GM19324 (cell line): ENCODE measurements at regions not wholly inside any gene's neighbourhood (a gene's known extent, or its start where the extent isn't known, plus 50 kb on each side); places are given as distances from the start of the nearest gene placed in this dataset.
"Not testable (repeated sequence)": the region's sequence is repeated elsewhere in the genome, so short reads cannot be mapped to it uniquely, and the experiment has no call there.

ENCODE experiments used
- ATAC-seq: cut with Tn5 transposase; IDR thresholded peaks from one replicate; pipeline ENCODE4 v1.9.1; 2021; ENCODE audit warnings: mild to moderate bottlenecking, moderate library complexity; ENCODE audit not compliant: unreplicated experiment, low FRiP score

GRCh38 chr18:35864916-35865315, 107.6 kb upstream of the RMP24 start:
- ATAC-seq: no peak

- no peak for ATAC-seq
Measured at GRCh38 chr18:35868915-35869314, 103.6 kb upstream of the RMP24 start.

- no peak for ATAC-seq
Measured at GRCh38 chr18:35871337-35871736, 101.1 kb upstream of the RMP24 start.

GRCh38 chr18:35875566-35875965, 96.9 kb upstream of the RMP24 start:
- no peak for ATAC-seq

- ATAC-seq: no peak
Measured at GRCh38 chr18:35876243-35876642, 96.2 kb upstream of the RMP24 start.

GRCh38 chr18:35880788-35881455, 91.6 kb upstream of the RMP24 start:
- no peak for ATAC-seq

GRCh38 chr18:35888329-35888728, 84.2 kb upstream of the RMP24 start:
- no peak for ATAC-seq

GRCh38 chr18:35889677-35890076, 82.8 kb upstream of the RMP24 start:
- no peak for ATAC-seq

GRCh38 chr18:35890323-35890722, 82.2 kb upstream of the RMP24 start:
- no peak for ATAC-seq

GRCh38 chr18:35892118-35892517, 80.4 kb upstream of the RMP24 start:
- no peak for ATAC-seq

GRCh38 chr18:35897481-35897880, 75.0 kb upstream of the RMP24 start:
- not testable (repeated sequence) for ATAC-seq

- no peak for ATAC-seq
Measured at GRCh38 chr18:35904389-35905037, 68.0 kb upstream of the RMP24 start.

- no peak for ATAC-seq
Measured at GRCh38 chr18:35905436-35905835, 67.0 kb upstream of the RMP24 start.

GRCh38 chr18:35906291-35906690, 66.2 kb upstream of the RMP24 start:
- ATAC-seq: not testable (repeated sequence)

GRCh38 chr18:35910327-35910726, 62.2 kb upstream of the RMP24 start:
- no peak for ATAC-seq

- ATAC-seq: no peak
Measured at GRCh38 chr18:35912332-35912731, 60.1 kb upstream of the RMP24 start.

- no peak for ATAC-seq
Measured at GRCh38 chr18:35915056-35915455, 57.4 kb upstream of the RMP24 start.

- no peak for ATAC-seq
Measured at GRCh38 chr18:35917043-35917442, 55.4 kb upstream of the RMP24 start.

GRCh38 chr18:35918564-35918963, 53.9 kb upstream of the RMP24 start:
- no peak for ATAC-seq

GRCh38 chr18:35919179-35919578, 53.3 kb upstream of the RMP24 start:
- no peak for ATAC-seq

- ATAC-seq: no peak
Measured at GRCh38 chr18:35920623-35921022, 51.9 kb upstream of the RMP24 start.
